ENCODE measurements at regions not wholly inside any gene's neighbourhood (a gene's known extent, or its start where the extent isn't known, plus 50 kb on each side); places are given as distances from the start of the nearest gene placed in this dataset.

GRCh38 chr12:74646831-74647230 is 109.2 kb downstream of the ATXN7L3B start:
- H3K9me3 Mint-ChIP-seq (ENCODE audit: low read depth), result no peaks in the 10 kb centered on the region
- no peaks in the 10 kb centered on the region for H3K4me1 Mint-ChIP-seq (ENCODE audit: low read depth)
- peak; percentile 49 for TF ChIP-seq CTCF (IDR thresholded peaks at IDR 0.05; ENCODE audit: unreplicated experiment)
- DNase-seq (ENCODE audit: low spot score, unreplicated experiment), result no peak
- no peak overlapping the region for H3K4me3 Mint-ChIP-seq (ENCODE audit: low read depth)
- no peaks in the 10 kb centered on the region for H3K36me3 Mint-ChIP-seq (ENCODE audit: insufficient read depth)
- no peak overlapping the region for H3K27ac Mint-ChIP-seq
- H3K27me3 Mint-ChIP-seq, result no peaks in the 10 kb centered on the region

DNA sequence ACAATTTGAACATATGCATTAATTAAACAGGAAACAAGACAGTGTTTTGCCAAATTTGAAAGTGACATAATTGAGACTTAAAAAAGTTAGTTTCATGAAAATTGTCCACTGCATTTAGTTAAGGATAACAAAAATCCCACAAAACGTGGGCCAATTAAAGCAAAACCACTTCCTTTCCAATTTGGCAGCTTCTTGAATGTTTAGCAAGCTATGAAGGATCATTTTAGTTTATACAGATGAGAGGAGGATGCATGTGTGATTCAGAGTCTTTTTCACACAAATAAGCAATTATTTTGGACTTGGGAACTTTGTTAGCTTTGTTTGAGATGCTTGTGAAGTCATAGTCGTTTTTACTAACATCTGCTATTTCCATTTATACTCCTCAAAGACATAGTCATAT is 109.6 kb downstream of the ATXN7L3B start:
- no peak for TF ChIP-seq CTCF (IDR thresholded peaks at IDR 0.05; ENCODE audit: unreplicated experiment)
- Mint-ChIP-seq H3K27me3 (no peaks in the 10 kb centered on the region), H3K4me3 (ENCODE audit: low read depth) (no peak overlapping the region), H3K36me3 (ENCODE audit: insufficient read depth) (no peaks in the 10 kb centered on the region), H3K4me1 (ENCODE audit: low read depth) (no peaks in the 10 kb centered on the region), H3K27ac (no peak overlapping the region), H3K9me3 (ENCODE audit: low read depth) (no peaks in the 10 kb centered on the region)
- DNase-seq (ENCODE audit: low spot score, unreplicated experiment), result no peak

DNA sequence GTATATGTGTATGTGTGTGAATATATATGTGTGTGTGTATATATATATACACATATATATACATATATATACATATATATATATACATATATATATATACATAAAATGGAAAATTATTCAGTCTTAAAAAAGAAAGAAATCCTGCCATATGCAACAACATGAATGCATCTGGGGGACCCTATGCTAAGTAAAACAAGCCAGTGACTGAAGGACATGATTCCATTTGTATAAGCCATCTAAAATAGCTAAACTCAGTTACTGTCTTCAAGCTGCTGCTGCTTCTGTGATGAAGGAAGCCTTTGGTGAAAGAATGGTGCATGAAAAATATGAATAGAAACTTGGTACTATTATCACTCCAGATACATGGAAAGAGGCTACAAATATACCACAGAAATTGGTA is 118.6 kb downstream of the ATXN7L3B start:
- H3K27me3 Mint-ChIP-seq, result no peaks in the 10 kb centered on the region
- no peak overlapping the region for H3K27ac Mint-ChIP-seq
- peaks cover 8% of the 10 kb centered on the region for H3K9me3 Mint-ChIP-seq (ENCODE audit: low read depth)
- DNase-seq (ENCODE audit: low spot score, unreplicated experiment), result no peak
- H3K36me3 Mint-ChIP-seq (ENCODE audit: insufficient read depth), result no peaks in the 10 kb centered on the region
- H3K4me3 Mint-ChIP-seq (ENCODE audit: low read depth), result no peak overlapping the region
- no peaks in the 10 kb centered on the region for H3K4me1 Mint-ChIP-seq (ENCODE audit: low read depth)
- no peak for TF ChIP-seq CTCF (IDR thresholded peaks at IDR 0.05; ENCODE audit: unreplicated experiment)

DNA sequence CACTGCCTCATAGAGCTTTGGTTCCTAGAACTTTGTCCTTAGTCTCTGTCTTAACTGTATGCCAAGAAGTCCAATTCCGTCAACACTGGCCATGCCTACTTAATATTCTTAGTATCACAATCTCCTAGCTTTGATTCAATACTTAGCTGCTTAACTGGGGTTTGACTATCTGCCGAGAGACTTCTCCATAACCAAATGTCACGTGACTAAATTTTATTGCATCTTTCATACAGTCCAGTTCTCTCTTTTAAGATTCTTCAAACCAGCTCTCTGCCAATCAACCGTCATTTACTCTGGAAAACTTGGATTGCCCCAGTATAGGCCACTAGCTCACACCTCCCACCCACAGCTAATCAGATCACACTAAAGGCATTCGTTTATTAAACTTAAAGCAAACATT is 122.8 kb downstream of the ATXN7L3B start:
- Mint-ChIP-seq H3K27me3 (no peaks in the 10 kb centered on the region), H3K4me1 (ENCODE audit: low read depth) (no peaks in the 10 kb centered on the region), H3K27ac (no peak overlapping the region), H3K4me3 (ENCODE audit: low read depth) (no peak overlapping the region), H3K36me3 (ENCODE audit: insufficient read depth) (no peaks in the 10 kb centered on the region), H3K9me3 (ENCODE audit: low read depth) (no peaks in the 10 kb centered on the region)
- TF ChIP-seq CTCF (IDR thresholded peaks at IDR 0.05; ENCODE audit: unreplicated experiment), result no peak
- no peak for DNase-seq (ENCODE audit: low spot score, unreplicated experiment)

- no peak overlapping the region for H3K4me3 Mint-ChIP-seq (ENCODE audit: low read depth)
- H3K27ac Mint-ChIP-seq, result no peak overlapping the region
- H3K36me3 Mint-ChIP-seq (ENCODE audit: insufficient read depth), result no peaks in the 10 kb centered on the region
- no peaks in the 10 kb centered on the region for H3K4me1 Mint-ChIP-seq (ENCODE audit: low read depth)
- TF ChIP-seq CTCF (IDR thresholded peaks at IDR 0.05; ENCODE audit: unreplicated experiment), result no peak
- H3K9me3 Mint-ChIP-seq (ENCODE audit: low read depth), result no peaks in the 10 kb centered on the region
- no peak for DNase-seq (ENCODE audit: low spot score, unreplicated experiment)
- H3K27me3 Mint-ChIP-seq, result no peaks in the 10 kb centered on the region
Measured at GRCh38 chr12:74663958-74664357, 126.3 kb downstream of the ATXN7L3B start.
